HEK293 (cell line): ENCODE measurements at regions not wholly inside any gene's neighbourhood (a gene's known extent, or its start where the extent isn't known, plus 50 kb on each side); places are given as distances from the start of the nearest gene placed in this dataset.

Experiments
- CTCF ChIA-PET: fragments of 350-600 bp; formaldehyde crosslinking; extraction: SDS; loops from one replicate; lab custom pipeline; 2021; ENCODE audit warnings: antibody characterized with exemption; lab: Yijun Ruan, JAX
- POLR2A ChIA-PET: fragments of 300-600 bp; formaldehyde crosslinking; extraction: SDS; loops from one replicate; lab custom pipeline; 2020; ENCODE audit warnings: antibody characterized with exemption, inconsistent platforms; lab: Yijun Ruan, JAX
- H3K27ac ChIP-seq: fragments of 200-500 bp; sonication (Bioruptor generic); 2 replicates; pipeline ENCODE4 v1.5.1; 2014; ENCODE audit warnings: low read depth, low read length, control low read depth, inconsistent platforms; ENCODE audit errors: extremely low read depth
- H3K36me3 ChIP-seq, 2 experiments: fragments of 200-500 bp in 1 of 2; sonication (Bioruptor generic) in 1 of 2; 1 replicate in 1 of 2; 2 replicates in 1 of 2; pipeline ENCODE4 v1.5.1; 2014 to 2017; ENCODE audit warnings: inconsistent platforms in 2 of 2, low read length in 2 of 2; ENCODE audit not compliant: control insufficient read depth in 2 of 2, insufficient read depth in 1 of 2
- H3K4me1 ChIP-seq: fragments of 200-500 bp; sonication (Bioruptor generic); 2 replicates; pipeline ENCODE4 v1.5.1; 2014; ENCODE audit warnings: mild to moderate bottlenecking, low read length, inconsistent platforms; ENCODE audit not compliant: control insufficient read depth, insufficient read depth
- H3K4me3 ChIP-seq: 2 replicates; pipeline ENCODE4 v1.5.1; 2011; ENCODE audit warnings: low read depth, mild to moderate bottlenecking, control low read depth, low read length, moderate library complexity
- H3K9me3 ChIP-seq: fragments of 200-500 bp; sonication (Bioruptor generic); 2 replicates; pipeline ENCODE4 v1.5.1; 2014; ENCODE audit warnings: low read depth, low read length, inconsistent platforms; ENCODE audit not compliant: control insufficient read depth, insufficient read depth
- ATF2 ChIP-seq: fragments of 450-650 bp; formaldehyde crosslinking; IDR thresholded peaks from 2 replicates; pipeline ENCODE4 v1.5.1; 2016; ENCODE audit warnings: missing biosample characterization, missing genetic modification characterization, low read depth
- EGR2 ChIP-seq: fragments of 450-650 bp; formaldehyde crosslinking; IDR thresholded peaks from 2 replicates; pipeline ENCODE4 v1.5.1; 2016; ENCODE audit warnings: low read depth, missing biosample characterization, missing genetic modification characterization
- GLI4 ChIP-seq: fragments of 450-650 bp; formaldehyde crosslinking; IDR thresholded peaks from 2 replicates; pipeline ENCODE4 v1.5.1; 2016; ENCODE audit warnings: missing biosample characterization, missing genetic modification characterization
- HOXC10 ChIP-seq: sonication (generic); formaldehyde crosslinking; IDR thresholded peaks from 2 replicates; pipeline ENCODE4 v1.8.1; 2023; ENCODE audit warnings: mild to moderate bottlenecking, missing genetic modification reagents
- KLF1 ChIP-seq: fragments of 450-650 bp; formaldehyde crosslinking; IDR thresholded peaks from 2 replicates; pipeline ENCODE4 v1.5.1; 2016; ENCODE audit warnings: missing biosample characterization, missing genetic modification characterization
- KLF7 ChIP-seq: fragments of 450-650 bp; formaldehyde crosslinking; IDR thresholded peaks from 2 replicates; pipeline ENCODE4 v1.5.1; 2016; ENCODE audit warnings: missing biosample characterization, missing genetic modification characterization, borderline replicate concordance
- SETDB1 ChIP-seq: IDR thresholded peaks from one replicate; pipeline ENCODE4 v1.6.1; 2017; ENCODE audit warnings: mild to moderate bottlenecking, low read length, moderate library complexity, mixed read lengths; ENCODE audit not compliant: insufficient read length
- TRIM28 ChIP-seq: IDR thresholded peaks from 2 replicates; pipeline ENCODE4 v1.6.1; 2011; ENCODE audit warnings: low read length, control low read depth, borderline replicate concordance
- WT1 ChIP-seq: fragments of 450-650 bp; formaldehyde crosslinking; IDR thresholded peaks from 2 replicates; pipeline ENCODE4 v1.5.1; 2016; ENCODE audit warnings: missing biosample characterization, missing genetic modification characterization
- ZBTB10 ChIP-seq: fragments of 450-650 bp; formaldehyde crosslinking; IDR thresholded peaks from 2 replicates; pipeline ENCODE4 v1.5.1; 2016; ENCODE audit warnings: missing biosample characterization, missing genetic modification characterization
- ZBTB6 ChIP-seq: fragments of 450-650 bp; formaldehyde crosslinking; IDR thresholded peaks from 2 replicates; pipeline ENCODE4 v1.5.1; 2017; ENCODE audit warnings: missing biosample characterization, missing genetic modification characterization
- ZBTB8A ChIP-seq: fragments of 450-650 bp; formaldehyde crosslinking; IDR thresholded peaks from 2 replicates; pipeline ENCODE4 v1.5.1; 2016; ENCODE audit warnings: missing biosample characterization, missing genetic modification characterization
- ZFP69B ChIP-seq: fragments of 450-650 bp; formaldehyde crosslinking; IDR thresholded peaks from 2 replicates; pipeline ENCODE4 v1.5.1; 2016; ENCODE audit warnings: missing biosample characterization, missing genetic modification characterization
- ZNF112 ChIP-seq: fragments of 450-650 bp; formaldehyde crosslinking; IDR thresholded peaks from 2 replicates; pipeline ENCODE4 v1.5.0; 2017; ENCODE audit warnings: missing biosample characterization, missing genetic modification characterization
- ZNF16 ChIP-seq: fragments of 450-650 bp; formaldehyde crosslinking; IDR thresholded peaks from 2 replicates; pipeline ENCODE4 v1.5.1; 2016; ENCODE audit warnings: low read depth, missing biosample characterization, missing genetic modification characterization
- ZNF18 ChIP-seq: fragments of 450-650 bp; formaldehyde crosslinking; IDR thresholded peaks from 2 replicates; pipeline ENCODE4 v1.5.1; 2016; ENCODE audit warnings: missing biosample characterization, missing genetic modification characterization
- ZNF280D ChIP-seq: fragments of 450-650 bp; formaldehyde crosslinking; IDR thresholded peaks from 2 replicates; pipeline ENCODE4 v1.5.1; 2016; ENCODE audit warnings: missing biosample characterization, missing genetic modification characterization
- ZNF324 ChIP-seq: fragments of 450-650 bp; formaldehyde crosslinking; IDR thresholded peaks from 2 replicates; pipeline ENCODE4 v1.5.1; 2016; ENCODE audit warnings: missing biosample characterization, missing genetic modification characterization
- ZNF488 ChIP-seq: fragments of 450-650 bp; formaldehyde crosslinking; IDR thresholded peaks from 2 replicates; pipeline ENCODE4 v1.5.1; 2016; ENCODE audit warnings: missing biosample characterization, missing genetic modification characterization
- ZNF521 ChIP-seq: fragments of 450-650 bp; formaldehyde crosslinking; IDR thresholded peaks from 2 replicates; pipeline ENCODE4 v1.5.1; 2017; ENCODE audit warnings: missing biosample characterization, mild to moderate bottlenecking, missing genetic modification characterization
- ZNF530 ChIP-seq: fragments of 450-650 bp; formaldehyde crosslinking; IDR thresholded peaks from 2 replicates; pipeline ENCODE4 v1.5.1; 2016; ENCODE audit warnings: low read depth, missing biosample characterization, missing genetic modification characterization
- ZNF660 ChIP-seq: fragments of 450-650 bp; IDR thresholded peaks from 2 replicates; pipeline ENCODE4 v1.5.1; 2018; ENCODE audit warnings: missing biosample characterization, mild to moderate bottlenecking, missing genetic modification characterization
- ZNF704 ChIP-seq: fragments of 450-650 bp; formaldehyde crosslinking; IDR thresholded peaks from 2 replicates; pipeline ENCODE4 v1.5.1; 2016; ENCODE audit warnings: missing biosample characterization, missing genetic modification characterization
- ZNF707 ChIP-seq: fragments of 450-650 bp; formaldehyde crosslinking; IDR thresholded peaks from 2 replicates; pipeline ENCODE4 v1.5.1; 2016; ENCODE audit warnings: missing biosample characterization, missing genetic modification characterization
- ZNF792 ChIP-seq: fragments of 450-650 bp; formaldehyde crosslinking; IDR thresholded peaks from 2 replicates; pipeline ENCODE4 v1.5.1; 2016; ENCODE audit warnings: missing biosample characterization, missing genetic modification characterization
- ZSCAN16 ChIP-seq: fragments of 450-650 bp; formaldehyde crosslinking; IDR thresholded peaks from 2 replicates; pipeline ENCODE4 v1.5.1; 2016; ENCODE audit warnings: missing biosample characterization, missing genetic modification characterization

- no peak for TF ChIP-seq ZBTB6 (tag by site-specific recombination)
- TF ChIP-seq GLI4 = no peak
- TF ChIP-seq ATF2 (tag by site-specific recombination) = no peak
- TF ChIP-seq ZNF530 (tag by site-specific recombination) = no peak
- no peak for TF ChIP-seq ZBTB8A
- no peak for TF ChIP-seq ZNF660
- TF ChIP-seq KLF1 = no peak
- no peak for TF ChIP-seq KLF7 (tag by site-specific recombination)
- TF ChIP-seq EGR2 (tag by site-specific recombination) = no peak
- TF ChIP-seq ZBTB10 (tag by site-specific recombination) = no peak
- no peak for TF ChIP-seq ZNF112 (tag by site-specific recombination)
- H3K9me3 ChIP-seq = no peaks in the 10 kb centered on the region
- no peak overlapping the region for H3K27ac ChIP-seq
- no peaks in the 10 kb centered on the region for H3K36me3 ChIP-seq
- H3K4me3 ChIP-seq = no peak overlapping the region
- POLR2A ChIA-PET = no interaction called here
- CTCF ChIA-PET = no interaction called here
- no peaks in the 10 kb centered on the region for H3K4me1 ChIP-seq
Observed at GRCh38 chr15:37860896-37861295, 73.5 kb upstream of the TMCO5A start.

- Histone ChIP-seq H3K9me3 (no peaks in the 10 kb centered on the region), H3K4me1 (no peaks in the 10 kb centered on the region), H3K4me3 (no peak overlapping the region), H3K27ac (no peak overlapping the region), H3K36me3 (no peaks in the 10 kb centered on the region)
- ChIA-PET CTCF (no interaction called here), POLR2A (no interaction called here)
- TF ChIP-seq ZNF521 (tag by site-specific recombination) = no peak
- TF ChIP-seq ZNF488 = no peak
- TF ChIP-seq ZNF280D (tag by site-specific recombination) = no peak
- no peak for TF ChIP-seq ZNF18 (tag by site-specific recombination)
- TF ChIP-seq HOXC10 = no peak
- TF ChIP-seq ZNF792 (tag by site-specific recombination) = no peak
- no peak for TF ChIP-seq ZNF704 (tag by site-specific recombination)
- no peak for TF ChIP-seq ZNF324 (tag by site-specific recombination)
- no peak for TF ChIP-seq ZSCAN16 (tag by site-specific recombination)
- no peak for TF ChIP-seq WT1 (tag by site-specific recombination)
- TF ChIP-seq SETDB1 = no peak
- no peak for TF ChIP-seq ZNF16 (tag by site-specific recombination)
- no peak for TF ChIP-seq TRIM28
- TF ChIP-seq ZNF707 (tag by site-specific recombination) = no peak
- TF ChIP-seq ZFP69B (tag by site-specific recombination) = no peak
Observed at GRCh38 chr15:37865687-37866086, 68.8 kb upstream of the TMCO5A start.
